Activated naive CD4-positive, alpha-beta T cell treated with anti-CD3 and anti-CD28 coated beads, Interleukin-2, amount 10 ng/mL, durations not matched to agents 7 days and 5 days (primary cell): ENCODE measurements at regions not wholly inside any gene's neighbourhood (a gene's known extent, or its start where the extent isn't known, plus 50 kb on each side); places are given as distances from the start of the nearest gene placed in this dataset.
"Not testable (repeated sequence)": the region's sequence is repeated elsewhere in the genome, so short reads cannot be mapped to it uniquely, and the experiment has no call there.

Experiments used
- CTCF ChIA-PET: fragments of 350-600 bp; sonication (Branson Sonifier 250); formaldehyde crosslinking; loops from one replicate; lab custom pipeline; 2021; ENCODE audit warnings: antibody characterized with exemption; lab: Charles Lee
- DNase-seq: peaks from one replicate; pipeline ENCODE4 v3.0.0-alpha.2; 2020
- H3K27ac Mint-ChIP-seq: one replicate; pipeline ENCODE4 v1.8.0; 2021; ENCODE audit warnings: mild to moderate bottlenecking, moderate library complexity, mixed read lengths
- H3K27me3 Mint-ChIP-seq: one replicate; pipeline ENCODE4 v1.8.0; 2021; ENCODE audit warnings: mild to moderate bottlenecking, mixed read lengths
- H3K36me3 Mint-ChIP-seq: one replicate; pipeline ENCODE4 v1.8.0; 2021; ENCODE audit warnings: mixed read lengths
- H3K4me1 Mint-ChIP-seq: one replicate; pipeline ENCODE4 v1.8.0; 2021; ENCODE audit warnings: mixed read lengths
- H3K4me3 Mint-ChIP-seq: one replicate; pipeline ENCODE4 v1.8.0; 2021; ENCODE audit warnings: mild to moderate bottlenecking, moderate library complexity, mixed read lengths
- H3K9me3 Mint-ChIP-seq: one replicate; pipeline ENCODE4 v1.8.0; 2021; ENCODE audit warnings: mixed read lengths

DNA sequence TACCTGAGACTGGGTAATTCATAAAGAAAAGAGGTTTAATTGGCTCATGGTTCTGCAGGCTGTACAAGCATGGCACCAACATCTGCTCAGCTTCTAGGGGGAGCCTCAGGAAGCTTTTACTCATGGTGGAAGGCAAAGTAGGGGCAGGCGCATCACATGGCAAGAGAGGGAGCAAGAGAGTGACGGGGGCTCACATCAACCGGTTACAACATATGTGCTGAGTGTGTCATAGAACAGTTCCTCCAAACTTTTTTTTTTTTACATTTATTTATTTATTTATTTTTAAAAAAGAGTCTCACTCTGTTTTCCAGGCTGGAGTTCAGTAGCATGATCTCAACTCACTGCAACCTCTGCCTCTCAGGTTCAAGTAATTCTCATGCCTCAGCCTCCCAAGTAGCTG is 143.8 kb downstream of the SMIM20 start:
- not testable (repeated sequence) for H3K27ac Mint-ChIP-seq, H3K4me1 Mint-ChIP-seq, H3K36me3 Mint-ChIP-seq, H3K4me3 Mint-ChIP-seq, H3K9me3 Mint-ChIP-seq, DNase-seq
- H3K27me3 Mint-ChIP-seq: peaks cover 24% of the 10 kb centered on the region
- CTCF ChIA-PET: interaction anchor here (0.5 to 8.2 kb wide), 4 partner anchors 10 to 268 kb away, joined by 3 to 97 read pairs (median 4); no protein-coding TSS in a partner anchor

DNA sequence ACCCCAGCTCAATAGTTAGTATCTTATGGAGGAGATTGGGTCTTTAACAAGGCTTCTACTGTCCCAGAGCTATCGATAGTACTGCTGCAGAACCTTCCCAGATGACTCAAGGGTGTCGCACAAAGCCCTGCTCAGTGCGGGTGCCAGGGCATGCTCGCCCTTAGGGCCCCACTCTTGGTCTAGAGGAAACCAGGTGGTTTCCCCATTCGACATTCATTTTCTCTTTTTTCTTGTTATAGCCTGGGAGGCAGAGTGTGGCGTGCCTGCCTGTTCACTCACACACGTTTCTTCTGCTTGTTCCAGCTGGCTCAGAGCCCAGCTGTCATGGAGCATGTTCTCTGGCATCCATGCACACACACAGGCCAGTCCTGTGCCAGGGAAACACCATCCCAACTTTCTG is 144.5 kb downstream of the SMIM20 start:
- Mint-ChIP-seq H3K36me3 (no peaks in the 10 kb centered on the region), H3K27ac (no peak overlapping the region), H3K9me3 (no peaks in the 10 kb centered on the region), H3K4me1 (peaks cover 4% of the 10 kb centered on the region), H3K4me3 (no peak overlapping the region), H3K27me3 (peaks cover 24% of the 10 kb centered on the region)
- no peak for DNase-seq
- CTCF ChIA-PET: interaction anchor here (1.1 to 8.2 kb wide), 6 partner anchors 9 to 352 kb away, joined by 3 to 97 read pairs (median 4); no protein-coding TSS in a partner anchor

DNA sequence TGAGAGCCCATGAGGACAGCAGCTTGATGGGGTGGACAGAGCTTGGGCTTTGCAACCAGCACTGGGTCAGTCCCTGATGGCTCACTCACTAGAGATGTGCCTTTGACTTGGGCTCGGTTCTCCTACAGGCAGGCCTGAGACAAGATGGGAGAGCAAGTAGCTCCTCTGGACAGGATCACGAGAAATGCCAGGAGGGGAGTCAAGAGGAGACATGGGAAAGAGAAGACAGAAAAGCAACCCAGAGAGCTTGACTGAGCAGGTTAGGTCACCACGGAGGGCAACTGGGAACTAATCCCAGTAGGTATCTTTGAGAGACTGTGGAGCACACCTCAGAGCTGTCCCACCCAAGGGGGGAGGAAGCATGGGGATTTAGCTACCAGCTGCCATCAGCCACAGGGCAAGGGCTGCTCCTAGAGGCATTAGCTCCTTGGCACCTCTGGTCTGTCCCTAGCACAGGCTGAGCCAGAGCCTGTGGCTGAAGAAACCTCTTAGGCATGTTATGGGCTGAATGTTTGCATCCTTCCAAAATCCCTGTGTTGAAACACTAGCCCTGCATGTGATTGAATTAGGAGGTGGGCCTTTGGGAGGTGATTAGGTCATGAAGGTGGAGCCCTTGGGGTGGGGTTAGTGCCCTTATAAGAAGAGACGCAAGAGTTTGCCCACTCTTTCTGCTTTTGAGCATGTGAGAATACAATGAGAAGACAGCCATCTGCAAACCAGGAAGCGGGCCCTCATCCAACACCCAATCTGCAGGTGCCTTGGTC is 145.6 kb downstream of the SMIM20 start:
- no peak overlapping the region for H3K4me3 Mint-ChIP-seq
- no peak overlapping the region for H3K27ac Mint-ChIP-seq
- no peak for DNase-seq
- H3K9me3 Mint-ChIP-seq: no peaks in the 10 kb centered on the region
- peaks cover 20% of the 10 kb centered on the region for H3K27me3 Mint-ChIP-seq
- no peaks in the 10 kb centered on the region for H3K36me3 Mint-ChIP-seq
- CTCF ChIA-PET: interaction anchor here (0.6 to 8.2 kb wide), 10 partner anchors 8 to 351 kb away, joined by 3 to 97 read pairs (median 4); no protein-coding TSS in a partner anchor
- peaks cover 4% of the 10 kb centered on the region for H3K4me1 Mint-ChIP-seq

DNA sequence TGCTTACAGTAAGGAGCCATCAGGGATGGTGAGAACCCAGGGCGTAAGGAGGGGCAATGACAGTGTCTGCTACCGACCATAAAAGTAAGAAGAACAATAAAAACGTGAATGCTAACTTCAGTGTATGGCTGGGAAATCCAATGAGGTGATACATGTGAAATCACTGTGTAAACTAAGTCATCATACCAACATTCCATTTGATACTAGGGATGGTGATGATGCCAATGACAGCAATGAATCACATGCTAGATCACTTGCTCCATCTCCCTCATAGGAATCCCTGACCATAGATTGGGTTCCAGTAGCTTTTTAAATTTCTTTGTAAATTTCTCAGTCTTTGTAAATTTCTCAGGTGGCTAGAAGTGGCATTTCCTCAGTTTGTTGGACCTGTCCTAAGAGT is 146.3 kb downstream of the SMIM20 start:
- H3K4me1 Mint-ChIP-seq: peaks cover 4% of the 10 kb centered on the region
- CTCF ChIA-PET: interaction anchor here (0.6 to 8.2 kb wide), 6 partner anchors 9 to 359 kb away, joined by 3 to 97 read pairs (median 4); no protein-coding TSS in a partner anchor

DNA sequence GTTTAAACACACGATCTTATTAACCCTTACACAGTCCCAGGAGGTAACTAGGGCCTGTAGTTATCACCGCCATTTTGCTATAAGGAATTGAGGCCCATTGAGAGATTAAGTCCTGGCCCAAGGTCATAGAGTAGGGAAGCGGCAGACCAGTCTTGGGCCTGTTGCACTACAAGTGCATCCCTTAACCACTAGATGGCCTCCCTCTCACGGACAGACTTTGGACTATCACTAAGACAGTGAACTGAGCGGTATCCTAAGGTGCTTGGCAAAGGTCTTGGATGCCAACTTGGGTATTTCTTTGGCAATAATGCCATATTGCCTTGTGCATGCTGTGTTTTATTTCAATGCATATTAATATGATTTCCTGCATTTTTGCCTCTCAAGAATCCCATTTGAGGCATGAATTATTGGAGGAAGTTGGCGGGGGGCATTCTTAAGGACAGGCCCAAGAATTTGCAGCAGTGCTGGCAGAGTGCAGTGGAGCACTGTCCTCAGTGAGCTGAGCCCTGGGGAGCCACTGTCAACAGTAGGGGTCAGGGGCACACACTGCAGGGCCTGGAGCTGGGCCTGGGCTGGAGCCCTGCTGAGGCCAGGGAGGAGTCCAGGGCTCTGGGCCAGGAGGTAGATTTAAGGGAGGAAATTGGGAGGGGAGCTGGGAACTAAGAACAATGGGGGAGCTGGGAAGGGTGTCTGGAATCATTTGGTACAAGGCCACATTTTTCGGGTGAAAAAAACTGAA is 147.4 kb downstream of the SMIM20 start:
- H3K9me3 Mint-ChIP-seq: no peaks in the 10 kb centered on the region
- H3K27ac Mint-ChIP-seq: no peak overlapping the region
- H3K27me3 Mint-ChIP-seq: peaks cover 22% of the 10 kb centered on the region
- CTCF ChIA-PET: interaction anchor here (0.5 to 8.2 kb wide), 13 partner anchors 15 to 762 kb away, joined by 3 to 97 read pairs (median 3); no protein-coding TSS in a partner anchor
- peaks cover 4% of the 10 kb centered on the region for H3K4me1 Mint-ChIP-seq
- H3K4me3 Mint-ChIP-seq: no peak overlapping the region
- peak; percentile 53 for DNase-seq
- no peaks in the 10 kb centered on the region for H3K36me3 Mint-ChIP-seq

More for the DNA sequence above, 146.3 kb downstream of the SMIM20 start:
- H3K27me3 Mint-ChIP-seq: peaks cover 20% of the 10 kb centered on the region
- no peak overlapping the region for H3K4me3 Mint-ChIP-seq
- H3K9me3 Mint-ChIP-seq: no peaks in the 10 kb centered on the region
- no peaks in the 10 kb centered on the region for H3K36me3 Mint-ChIP-seq
- no peak for DNase-seq
- H3K27ac Mint-ChIP-seq: no peak overlapping the region

DNA sequence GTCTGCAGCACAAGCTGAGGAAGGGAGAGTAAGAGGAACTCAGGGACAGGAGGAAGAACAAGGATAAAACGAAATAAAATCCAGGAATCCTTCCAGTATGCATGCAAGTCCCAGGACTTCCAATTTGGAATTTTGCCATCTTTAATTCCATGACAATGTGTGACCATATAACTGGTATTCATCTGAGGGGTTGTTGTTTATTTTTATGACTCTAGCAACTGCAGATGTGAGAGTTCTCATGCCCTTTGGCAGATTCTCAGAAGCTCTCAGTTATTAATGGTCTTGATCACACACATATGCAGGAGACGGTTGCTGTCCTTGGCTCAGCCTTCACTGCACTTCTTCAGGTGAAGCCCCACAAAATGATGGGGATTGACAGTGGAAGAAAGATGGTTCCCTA is 148.2 kb downstream of the SMIM20 start:
- Mint-ChIP-seq H3K36me3 (no peaks in the 10 kb centered on the region), H3K9me3 (no peaks in the 10 kb centered on the region), H3K27me3 (peaks cover 16% of the 10 kb centered on the region), H3K27ac (no peak overlapping the region), H3K4me1 (peaks cover 4% of the 10 kb centered on the region), H3K4me3 (no peak overlapping the region)
- CTCF ChIA-PET: interaction anchor here (0.5 to 8.2 kb wide), 10 partner anchors 14 to 761 kb away, joined by 3 to 97 read pairs (median 3); no protein-coding TSS in a partner anchor
- no peak for DNase-seq

DNA sequence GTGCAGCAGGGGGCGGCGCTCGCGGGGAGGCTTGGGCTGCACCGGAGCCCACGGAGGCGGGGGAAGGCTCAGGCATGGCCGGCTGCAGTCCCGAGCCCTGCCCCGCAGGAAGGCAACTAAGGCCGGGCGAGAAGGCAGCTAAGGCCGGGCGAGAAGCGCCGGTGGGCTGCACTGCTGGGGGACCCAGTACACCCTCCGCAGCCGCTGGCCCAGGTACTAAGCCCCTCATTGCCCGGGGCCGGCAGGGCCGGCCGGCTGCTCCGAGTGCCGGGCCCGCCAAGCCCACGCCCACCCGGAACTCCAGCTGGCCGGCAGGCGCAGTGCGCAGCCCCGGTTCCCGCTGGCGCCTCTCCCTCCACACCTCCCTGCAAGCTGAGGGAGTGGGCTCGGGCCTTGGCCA is 150.0 kb downstream of the SMIM20 start:
- not testable (repeated sequence) for H3K4me1 Mint-ChIP-seq
- CTCF ChIA-PET: interaction anchor here (1.1 to 8.2 kb wide), 2 partner anchors 262 to 347 kb away, joined by 3 to 97 read pairs; no protein-coding TSS in a partner anchor

DNA sequence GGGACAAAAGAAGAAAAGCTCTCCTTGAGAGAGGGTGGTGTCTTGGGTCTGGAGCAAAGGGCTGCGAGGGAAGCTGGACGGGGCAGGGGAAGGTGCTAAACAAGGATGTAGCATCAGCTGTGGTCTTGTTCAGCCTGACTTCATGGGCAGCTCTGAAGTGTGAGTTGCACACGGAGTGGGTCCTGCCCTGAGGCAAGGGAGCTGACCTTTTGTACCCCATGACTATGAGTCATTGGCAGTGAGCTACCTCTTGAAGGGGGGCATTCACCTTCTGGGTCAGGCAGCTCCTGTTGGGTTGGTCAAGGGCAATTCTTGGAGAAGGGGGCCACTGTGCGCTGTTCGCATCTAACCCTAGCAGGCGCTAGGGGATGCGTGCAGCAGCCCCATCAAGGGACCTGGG is 151.8 kb downstream of the SMIM20 start:
- no peak for DNase-seq
- CTCF ChIA-PET: interaction anchor here (0.6 to 2.7 kb wide), 3 partner anchors 17 to 338 kb away, joined by 3 to 14 read pairs (median 4); no protein-coding TSS in a partner anchor
- H3K27me3 Mint-ChIP-seq: peaks cover 9% of the 10 kb centered on the region
- H3K27ac Mint-ChIP-seq: no peak overlapping the region
- H3K36me3 Mint-ChIP-seq: no peaks in the 10 kb centered on the region
- no peaks in the 10 kb centered on the region for H3K9me3 Mint-ChIP-seq
- no peaks in the 10 kb centered on the region for H3K4me1 Mint-ChIP-seq
- no peak overlapping the region for H3K4me3 Mint-ChIP-seq

More for the DNA sequence above, 150.0 kb downstream of the SMIM20 start:
- H3K9me3 Mint-ChIP-seq, H3K27ac Mint-ChIP-seq, H3K4me3 Mint-ChIP-seq, DNase-seq, H3K36me3 Mint-ChIP-seq: not testable (repeated sequence)
- H3K27me3 Mint-ChIP-seq: peaks cover 16% of the 10 kb centered on the region

DNA sequence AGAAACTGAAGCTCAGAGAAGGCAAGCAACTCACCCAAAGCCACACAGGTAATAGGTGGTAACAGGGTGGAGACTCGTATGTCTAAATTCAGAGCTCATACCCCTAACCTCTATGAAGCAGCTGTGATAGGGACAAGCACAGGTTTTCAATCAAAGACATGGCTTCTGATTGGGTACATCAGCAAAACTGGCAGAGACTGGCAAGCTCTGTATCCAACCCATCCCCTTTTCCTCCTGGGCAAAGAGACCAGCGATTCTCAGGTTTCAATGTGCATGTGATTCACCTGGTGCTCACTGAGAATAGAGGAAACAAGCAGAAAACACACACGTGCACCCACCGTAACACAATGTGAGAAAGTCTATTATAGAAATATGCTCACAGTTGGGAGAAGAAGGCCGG is 153.0 kb downstream of the SMIM20 start:
- Mint-ChIP-seq H3K27ac (no peak overlapping the region), H3K9me3 (no peaks in the 10 kb centered on the region), H3K27me3 (peaks cover 9% of the 10 kb centered on the region), H3K4me1 (peaks cover 2% of the 10 kb centered on the region), H3K4me3 (no peak overlapping the region), H3K36me3 (no peaks in the 10 kb centered on the region)
- no peak for DNase-seq
- CTCF ChIA-PET: interaction anchor here (0.6 to 2.7 kb wide), 7 partner anchors 8 to 334 kb away, joined by 3 to 14 read pairs (median 4); no protein-coding TSS in a partner anchor

DNA sequence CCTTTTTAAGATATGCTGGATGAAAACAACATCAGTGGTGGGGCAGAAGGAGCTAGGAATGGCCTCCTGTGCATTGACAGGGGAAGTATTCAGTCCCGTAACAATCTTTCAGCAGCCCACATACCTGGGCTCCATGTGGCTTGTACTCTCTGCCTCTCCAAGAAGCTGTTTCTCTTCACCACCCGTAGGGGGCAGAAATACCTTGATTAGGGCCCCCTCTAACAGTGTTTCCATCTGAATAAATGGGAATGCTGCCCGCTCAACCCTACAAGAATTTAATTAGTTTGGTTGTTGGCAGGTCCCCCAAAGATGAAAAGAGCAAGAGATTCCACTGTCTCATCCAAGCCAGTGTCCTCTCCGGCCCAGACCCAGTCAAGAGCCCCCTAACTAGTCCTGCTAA is 155.2 kb downstream of the SMIM20 start:
- Mint-ChIP-seq H3K4me3 (no peak overlapping the region), H3K27me3 (peaks cover 9% of the 10 kb centered on the region), H3K36me3 (no peaks in the 10 kb centered on the region), H3K4me1 (peaks cover 5% of the 10 kb centered on the region), H3K9me3 (no peaks in the 10 kb centered on the region), H3K27ac (no peak overlapping the region)
- DNase-seq: no peak
- CTCF ChIA-PET: interaction anchor here (0.7 to 2.3 kb wide), 8 partner anchors 10 to 256 kb away, joined by 3 to 21 read pairs (median 5); no protein-coding TSS in a partner anchor

DNA sequence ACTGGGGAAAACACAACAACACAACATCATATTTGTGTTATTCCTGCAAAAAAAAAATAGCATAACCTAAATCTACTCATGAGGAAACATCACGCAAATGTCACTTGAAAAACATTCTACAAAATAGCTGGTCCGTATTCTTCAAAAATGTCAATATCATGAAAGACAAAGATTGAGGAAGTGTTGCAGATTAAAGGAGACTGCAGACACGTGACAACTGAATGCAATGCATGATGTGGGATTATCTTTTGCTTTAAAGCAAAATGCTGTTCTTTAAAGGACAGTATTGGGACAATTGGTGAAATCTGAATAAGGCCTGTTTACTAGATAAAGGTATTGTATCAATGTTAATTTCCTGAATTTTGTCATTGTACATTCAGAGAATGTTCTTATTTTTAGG is 157.7 kb downstream of the SMIM20 start:
- DNase-seq: no peak
- Mint-ChIP-seq H3K4me1 (peaks cover 29% of the 10 kb centered on the region), H3K36me3 (peaks cover 5% of the 10 kb centered on the region), H3K27ac (no peak overlapping the region), H3K27me3 (peaks cover 3% of the 10 kb centered on the region), H3K9me3 (peaks cover 10% of the 10 kb centered on the region), H3K4me3 (no peak overlapping the region)
- CTCF ChIA-PET: interaction anchor here (1.0 kb wide), 1 partner anchor 123 kb away, joined by 3 read pairs; no protein-coding TSS in a partner anchor

DNA sequence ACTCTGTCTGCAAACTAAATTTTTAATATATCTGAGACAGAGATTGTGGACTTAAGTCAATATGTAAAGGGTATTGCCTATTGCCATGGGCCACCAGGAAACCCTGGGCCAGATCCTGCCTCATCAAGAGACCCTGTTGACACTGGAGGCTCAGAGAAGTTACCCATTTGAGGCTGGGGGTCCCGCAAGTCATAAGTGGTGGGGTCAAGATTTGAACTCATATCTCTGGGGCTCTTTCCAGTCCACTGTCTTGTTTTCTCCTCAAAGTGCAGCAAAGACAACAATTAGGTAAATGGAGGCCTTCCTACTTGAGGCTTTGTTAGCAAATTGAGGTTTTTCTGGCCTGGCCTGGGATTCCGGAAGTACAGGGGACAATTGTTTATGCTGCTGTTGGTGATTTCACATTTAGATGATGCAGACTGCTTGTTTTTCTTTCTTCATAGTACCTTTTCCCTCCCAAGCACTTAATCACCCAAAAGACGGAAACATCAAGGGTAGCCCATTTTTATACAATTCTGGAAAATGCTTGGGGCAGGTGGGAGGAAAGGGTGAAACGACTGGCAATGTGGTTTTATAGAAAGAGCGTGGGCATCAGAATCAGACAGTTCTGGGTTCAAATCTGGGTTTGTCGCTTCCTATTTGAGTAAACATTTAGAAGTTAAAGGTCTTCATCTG is 160.0 kb downstream of the SMIM20 start:
- H3K27ac Mint-ChIP-seq: peak overlapping the region; percentile 2
- no peak for DNase-seq
- no peaks in the 10 kb centered on the region for H3K27me3 Mint-ChIP-seq
- peaks cover 37% of the 10 kb centered on the region for H3K4me1 Mint-ChIP-seq
- peaks cover 8% of the 10 kb centered on the region for H3K36me3 Mint-ChIP-seq
- H3K4me3 Mint-ChIP-seq: no peak overlapping the region
- H3K9me3 Mint-ChIP-seq: peaks cover 21% of the 10 kb centered on the region
- CTCF ChIA-PET: interaction anchor here (1.3 to 1.4 kb wide), 2 partner anchors 14 to 246 kb away, joined by 3 to 4 read pairs; no protein-coding TSS in a partner anchor

DNA sequence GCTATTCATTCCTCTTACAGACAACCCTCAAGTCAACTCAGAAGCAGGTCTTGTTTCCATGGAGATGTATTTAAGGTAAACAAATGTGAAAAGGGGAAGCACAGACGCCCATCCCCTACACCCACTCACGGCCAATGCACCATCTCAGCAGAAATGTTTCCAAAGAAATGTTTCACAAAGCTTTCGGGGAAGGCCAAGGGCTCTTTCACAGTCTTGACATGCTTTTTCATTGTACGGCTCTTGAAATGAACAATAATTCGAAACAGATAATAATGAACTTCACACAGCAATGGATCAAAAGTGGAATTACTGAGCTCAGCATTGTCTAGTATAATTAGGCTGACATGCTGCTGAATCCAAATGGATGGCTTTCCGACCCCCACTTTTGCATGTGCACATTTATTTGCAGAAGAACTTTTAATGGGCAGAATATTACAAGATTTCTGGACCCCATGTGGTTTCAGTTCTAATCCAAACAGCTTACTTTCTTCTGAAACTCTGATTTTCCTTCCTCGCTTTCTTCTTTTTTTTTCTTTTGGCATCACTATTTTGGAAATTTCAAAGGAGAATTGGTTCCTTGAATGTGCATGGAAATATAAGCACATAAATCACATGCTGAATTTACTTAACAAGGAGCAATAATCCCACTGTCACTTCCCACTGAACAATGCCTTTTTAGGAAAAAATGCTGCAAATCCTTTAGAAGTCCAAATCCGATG is 160.9 kb downstream of the SMIM20 start:
- peaks cover 8% of the 10 kb centered on the region for H3K36me3 Mint-ChIP-seq
- no peak for DNase-seq
- no peaks in the 10 kb centered on the region for H3K27me3 Mint-ChIP-seq
- peaks cover 37% of the 10 kb centered on the region for H3K4me1 Mint-ChIP-seq
- no peak overlapping the region for H3K4me3 Mint-ChIP-seq
- H3K27ac Mint-ChIP-seq: peak overlapping the region; percentile 53
- H3K9me3 Mint-ChIP-seq: peaks cover 21% of the 10 kb centered on the region
- CTCF ChIA-PET: interaction anchor here (0.9 to 2.1 kb wide), 9 partner anchors 8 to 335 kb away, joined by 3 to 6 read pairs (median 4); no protein-coding TSS in a partner anchor
